ENCODE measurements at regions not wholly inside any gene's neighbourhood (a gene's known extent, or its start where the extent isn't known, plus 50 kb on each side); places are given as distances from the start of the nearest gene placed in this dataset.

- no peaks in the 10 kb centered on the region for H3K27me3 ChIP-seq (replicated peaks)
- H3K36me3 ChIP-seq: no peaks in the 10 kb centered on the region
- no peak overlapping the region for H3K4me3 ChIP-seq
- no peak overlapping the region for H3K27ac ChIP-seq
- H3K4me1 ChIP-seq (replicated peaks): no peaks in the 10 kb centered on the region
- no peaks in the 10 kb centered on the region for H3K9me3 ChIP-seq (replicated peaks)
- no peak for DNase-seq (ENCODE audit: low read depth in 1 of 2, low spot score in 2 of 2)
These were observed 521.9 kb downstream of the PTPRC start for GRCh38 chr1:199160521-199161318.

GRCh38 chr1:199161319-199161680 lies 522.5 kb downstream of the PTPRC start:
- H3K36me3 ChIP-seq: no peaks in the 10 kb centered on the region
- H3K4me3 ChIP-seq: no peak overlapping the region

GRCh38 chr1:199161766-199162303 lies 523.0 kb downstream of the PTPRC start:
- no peaks in the 10 kb centered on the region for H3K9me3 ChIP-seq (replicated peaks)

More at GRCh38 chr1:199161319-199161680, 522.5 kb downstream of the PTPRC start:
- Histone ChIP-seq H3K4me1 (replicated peaks) (no peaks in the 10 kb centered on the region), H3K27ac (no peak overlapping the region), H3K27me3 (replicated peaks) (no peaks in the 10 kb centered on the region), H3K9me3 (replicated peaks) (no peaks in the 10 kb centered on the region)
- DNase-seq (ENCODE audit: low read depth in 1 of 2, low spot score in 2 of 2): no peak

GRCh38 chr1:199163267-199163666 lies 524.4 kb downstream of the PTPRC start:
- no peak for DNase-seq (ENCODE audit: low read depth in 1 of 2, low spot score in 2 of 2)
- Histone ChIP-seq H3K36me3 (no peaks in the 10 kb centered on the region), H3K27me3 (replicated peaks) (no peaks in the 10 kb centered on the region), H3K4me1 (replicated peaks) (no peaks in the 10 kb centered on the region), H3K4me3 (no peak overlapping the region), H3K27ac (no peak overlapping the region), H3K9me3 (replicated peaks) (no peaks in the 10 kb centered on the region)

More at GRCh38 chr1:199161766-199162303, 523.0 kb downstream of the PTPRC start:
- H3K27ac ChIP-seq: no peak overlapping the region
- H3K27me3 ChIP-seq (replicated peaks): no peaks in the 10 kb centered on the region
- no peak for DNase-seq (ENCODE audit: low read depth in 1 of 2, low spot score in 2 of 2)
- no peak overlapping the region for H3K4me3 ChIP-seq
- no peaks in the 10 kb centered on the region for H3K36me3 ChIP-seq
- no peaks in the 10 kb centered on the region for H3K4me1 ChIP-seq (replicated peaks)

GRCh38 chr1:199163670-199164069 lies 524.8 kb downstream of the PTPRC start:
- no peak overlapping the region for H3K4me3 ChIP-seq
- H3K9me3 ChIP-seq (replicated peaks): no peaks in the 10 kb centered on the region
- DNase-seq (ENCODE audit: low read depth in 1 of 2, low spot score in 2 of 2): no peak
- H3K4me1 ChIP-seq (replicated peaks): no peaks in the 10 kb centered on the region
- H3K27me3 ChIP-seq (replicated peaks): no peaks in the 10 kb centered on the region
- H3K27ac ChIP-seq: no peak overlapping the region
- no peaks in the 10 kb centered on the region for H3K36me3 ChIP-seq

GRCh38 chr1:199167460-199167859 lies 528.6 kb downstream of the PTPRC start:
- no peak overlapping the region for H3K4me3 ChIP-seq
- H3K36me3 ChIP-seq: no peaks in the 10 kb centered on the region
- no peak for DNase-seq (ENCODE audit: low read depth in 1 of 2, low spot score in 2 of 2)
- no peaks in the 10 kb centered on the region for H3K9me3 ChIP-seq (replicated peaks)
- H3K4me1 ChIP-seq (replicated peaks): no peaks in the 10 kb centered on the region
- H3K27me3 ChIP-seq (replicated peaks): no peaks in the 10 kb centered on the region
- no peak overlapping the region for H3K27ac ChIP-seq

GRCh38 chr1:199168888-199169585 lies 530.2 kb downstream of the PTPRC start:
- H3K4me1 ChIP-seq (replicated peaks): no peaks in the 10 kb centered on the region
- no peaks in the 10 kb centered on the region for H3K9me3 ChIP-seq (replicated peaks)
- no peaks in the 10 kb centered on the region for H3K36me3 ChIP-seq
- DNase-seq (ENCODE audit: low read depth in 1 of 2, low spot score in 2 of 2): no peak
- no peaks in the 10 kb centered on the region for H3K27me3 ChIP-seq (replicated peaks)
- H3K4me3 ChIP-seq: no peak overlapping the region
- H3K27ac ChIP-seq: no peak overlapping the region

- Histone ChIP-seq H3K9me3 (replicated peaks) (no peaks in the 10 kb centered on the region), H3K4me3 (no peak overlapping the region), H3K4me1 (replicated peaks) (no peaks in the 10 kb centered on the region), H3K27ac (no peak overlapping the region), H3K27me3 (replicated peaks) (no peaks in the 10 kb centered on the region), H3K36me3 (no peaks in the 10 kb centered on the region)
- DNase-seq (ENCODE audit: low read depth in 1 of 2, low spot score in 2 of 2): no peak
These were observed 531.9 kb downstream of the PTPRC start for GRCh38 chr1:199170711-199171110.

- DNase-seq (ENCODE audit: low read depth in 1 of 2, low spot score in 2 of 2): no peak
These were observed 533.6 kb downstream of the PTPRC start for GRCh38 chr1:199172171-199173124.

GRCh38 chr1:199173356-199173755 lies 534.5 kb downstream of the PTPRC start:
- no peak overlapping the region for H3K27ac ChIP-seq
- H3K4me3 ChIP-seq: no peak overlapping the region
- H3K36me3 ChIP-seq: no peaks in the 10 kb centered on the region
- H3K9me3 ChIP-seq (replicated peaks): no peaks in the 10 kb centered on the region
- no peaks in the 10 kb centered on the region for H3K4me1 ChIP-seq (replicated peaks)
- no peak for DNase-seq (ENCODE audit: low read depth in 1 of 2, low spot score in 2 of 2)
- H3K27me3 ChIP-seq (replicated peaks): no peaks in the 10 kb centered on the region

More at GRCh38 chr1:199172171-199173124, 533.6 kb downstream of the PTPRC start:
- Histone ChIP-seq H3K27ac (no peak overlapping the region), H3K36me3 (no peaks in the 10 kb centered on the region), H3K27me3 (replicated peaks) (no peaks in the 10 kb centered on the region), H3K4me1 (replicated peaks) (no peaks in the 10 kb centered on the region), H3K4me3 (no peak overlapping the region), H3K9me3 (replicated peaks) (no peaks in the 10 kb centered on the region)

GRCh38 chr1:199174336-199174735 lies 535.5 kb downstream of the PTPRC start:
- H3K9me3 ChIP-seq (replicated peaks): no peaks in the 10 kb centered on the region
- no peaks in the 10 kb centered on the region for H3K36me3 ChIP-seq
- no peak overlapping the region for H3K27ac ChIP-seq
- no peak overlapping the region for H3K4me3 ChIP-seq
- H3K4me1 ChIP-seq (replicated peaks): no peaks in the 10 kb centered on the region
- no peak for DNase-seq (ENCODE audit: low read depth in 1 of 2, low spot score in 2 of 2)
- H3K27me3 ChIP-seq (replicated peaks): no peaks in the 10 kb centered on the region

- Histone ChIP-seq H3K4me3 (no peak overlapping the region), H3K4me1 (replicated peaks) (no peaks in the 10 kb centered on the region), H3K9me3 (replicated peaks) (no peaks in the 10 kb centered on the region), H3K27ac (no peak overlapping the region), H3K36me3 (no peaks in the 10 kb centered on the region), H3K27me3 (replicated peaks) (no peaks in the 10 kb centered on the region)
- no peak for DNase-seq (ENCODE audit: low read depth in 1 of 2, low spot score in 2 of 2)
These were observed 537.9 kb downstream of the PTPRC start for GRCh38 chr1:199176713-199177112.

- Histone ChIP-seq H3K36me3 (no peaks in the 10 kb centered on the region), H3K9me3 (replicated peaks) (no peaks in the 10 kb centered on the region), H3K27ac (no peak overlapping the region), H3K4me3 (no peak overlapping the region), H3K4me1 (replicated peaks) (no peaks in the 10 kb centered on the region), H3K27me3 (replicated peaks) (no peaks in the 10 kb centered on the region)
- DNase-seq (ENCODE audit: low read depth in 1 of 2, low spot score in 2 of 2): no peak
These were observed 538.4 kb downstream of the PTPRC start for GRCh38 chr1:199177241-199177640.
